Loucy (cell line): ENCODE measurements at regions not wholly inside any gene's neighbourhood (a gene's known extent, or its start where the extent isn't known, plus 50 kb on each side); places are given as distances from the start of the nearest gene placed in this dataset.

Experiments used
- H2AFZ ChIP-seq: fragments of 200-600 bp; sonication (generic); 2 replicates; pipeline ENCODE4 v1.6.0; 2016; ENCODE audit warnings: antibody characterized with exemption, mild to moderate bottlenecking, low read length, moderate library complexity
- H3F3A ChIP-seq: fragments of 200-600 bp; 2 replicates; pipeline ENCODE4 v1.6.0; 2016; ENCODE audit warnings: antibody characterized with exemption, low read depth, mild to moderate bottlenecking
- H3K27me3 ChIP-seq: fragments of 200-600 bp; sonication (generic); 2 replicates; pipeline ENCODE4 v1.6.1; 2014; ENCODE audit warnings: low read length, mild to moderate bottlenecking; ENCODE audit not compliant: insufficient read depth, poor library complexity, severe bottlenecking
- H3K36me3 ChIP-seq: fragments of 200-600 bp; sonication (generic); 2 replicates; pipeline ENCODE4 v1.6.1; 2016; ENCODE audit warnings: low read length; ENCODE audit not compliant: insufficient read depth
- H3K4me1 ChIP-seq: fragments of 200-600 bp; sonication (generic); 2 replicates; pipeline ENCODE4 v1.5.1; 2014; ENCODE audit warnings: low read length, mild to moderate bottlenecking; ENCODE audit not compliant: insufficient read depth, poor library complexity, severe bottlenecking
- H3K4me2 ChIP-seq: fragments of 200-600 bp; sonication (generic); 2 replicates; pipeline ENCODE4 v1.6.0; 2014; ENCODE audit warnings: antibody characterized with exemption, low read length, low read depth, mild to moderate bottlenecking; ENCODE audit not compliant: poor library complexity, severe bottlenecking
- H3K4me3 ChIP-seq: fragments of 200-600 bp; sonication (generic); 2 replicates; pipeline ENCODE4 v1.5.1; 2014; ENCODE audit warnings: low read length, mild to moderate bottlenecking, mixed read lengths; ENCODE audit not compliant: poor library complexity, severe bottlenecking
- H3K79me2 ChIP-seq: fragments of 200-600 bp; sonication (generic); 2 replicates; pipeline ENCODE4 v1.6.1; 2014; ENCODE audit warnings: low read length; ENCODE audit not compliant: insufficient read depth
- H3K9ac ChIP-seq: fragments of 200-600 bp; sonication (generic); 2 replicates; pipeline ENCODE4 v1.6.0; 2014; ENCODE audit warnings: mild to moderate bottlenecking, low read depth, low read length, moderate library complexity; ENCODE audit not compliant: poor library complexity, severe bottlenecking
- H3K9me2 ChIP-seq: fragments of 200-600 bp; sonication (generic); replicated peaks from 2 replicates; pipeline ENCODE4 v1.6.1; 2016; ENCODE audit warnings: low read depth, low read length, mixed read lengths
- H3K9me3 ChIP-seq: fragments of 200-600 bp; sonication (generic); 2 replicates; pipeline ENCODE4 v1.6.1; 2014; ENCODE audit warnings: mild to moderate bottlenecking, antibody characterized with exemption, low read length, low read depth; ENCODE audit not compliant: insufficient read depth
- H4K20me1 ChIP-seq: fragments of 200-600 bp; sonication (generic); 2 replicates; pipeline ENCODE4 v1.6.0; 2014; ENCODE audit warnings: antibody characterized with exemption, low read length, mild to moderate bottlenecking; ENCODE audit not compliant: insufficient read depth, poor library complexity, severe bottlenecking
- EZH2phosphoT487 ChIP-seq: fragments of 200-600 bp; IDR thresholded peaks from 2 replicates; pipeline ENCODE4 v1.6.1; 2018; ENCODE audit warnings: antibody characterized with exemption, mild to moderate bottlenecking, moderate library complexity, borderline replicate concordance
- TF ChIP-seq, protein P1 (sequence below): fragments of 200-600 bp; sonication (generic); conservative IDR thresholded peaks from 2 replicates; pipeline ENCODE4 v1.5.1; 2014; ENCODE audit warnings: mild to moderate bottlenecking, antibody characterized with exemption, low read length

DNA sequence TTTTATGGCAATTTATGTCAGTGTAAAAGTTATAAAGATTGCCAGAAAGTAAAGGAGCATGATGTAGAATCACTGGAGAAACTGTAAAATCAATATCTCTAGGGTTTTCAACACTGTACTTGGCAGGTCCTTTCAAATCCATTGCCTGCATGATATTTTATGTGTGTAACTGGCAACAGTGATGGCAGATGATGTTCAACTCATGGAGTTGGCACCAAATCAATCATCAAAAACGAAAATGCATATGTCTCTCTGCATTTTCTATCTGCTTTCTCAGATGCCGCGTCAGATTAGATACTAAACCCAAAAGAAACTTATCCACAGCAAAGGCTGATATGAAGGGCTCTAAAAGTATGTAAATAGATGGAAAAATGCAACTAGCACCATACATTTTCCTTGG lies 1395.5 kb upstream of the PIK3C3 start:
- Histone ChIP-seq H3K9me2 (no peaks in the 10 kb centered on the region), H3K4me3 (no peak overlapping the region), H3K79me2 (no peaks in the 10 kb centered on the region), H3K9me3 (no peaks in the 10 kb centered on the region; the same call in 1 of the 2 replicates), H4K20me1 (no peaks in the 10 kb centered on the region), H3K36me3 (no peaks in the 10 kb centered on the region), H3K9ac (no peak overlapping the region), H3K27me3 (no peaks in the 10 kb centered on the region), H3F3A (no peaks in the 10 kb centered on the region), H2AFZ (no peak overlapping the region), H3K4me1 (no peaks in the 10 kb centered on the region), H3K4me2 (no peak overlapping the region)
- TF ChIP-seq, protein P1, sequence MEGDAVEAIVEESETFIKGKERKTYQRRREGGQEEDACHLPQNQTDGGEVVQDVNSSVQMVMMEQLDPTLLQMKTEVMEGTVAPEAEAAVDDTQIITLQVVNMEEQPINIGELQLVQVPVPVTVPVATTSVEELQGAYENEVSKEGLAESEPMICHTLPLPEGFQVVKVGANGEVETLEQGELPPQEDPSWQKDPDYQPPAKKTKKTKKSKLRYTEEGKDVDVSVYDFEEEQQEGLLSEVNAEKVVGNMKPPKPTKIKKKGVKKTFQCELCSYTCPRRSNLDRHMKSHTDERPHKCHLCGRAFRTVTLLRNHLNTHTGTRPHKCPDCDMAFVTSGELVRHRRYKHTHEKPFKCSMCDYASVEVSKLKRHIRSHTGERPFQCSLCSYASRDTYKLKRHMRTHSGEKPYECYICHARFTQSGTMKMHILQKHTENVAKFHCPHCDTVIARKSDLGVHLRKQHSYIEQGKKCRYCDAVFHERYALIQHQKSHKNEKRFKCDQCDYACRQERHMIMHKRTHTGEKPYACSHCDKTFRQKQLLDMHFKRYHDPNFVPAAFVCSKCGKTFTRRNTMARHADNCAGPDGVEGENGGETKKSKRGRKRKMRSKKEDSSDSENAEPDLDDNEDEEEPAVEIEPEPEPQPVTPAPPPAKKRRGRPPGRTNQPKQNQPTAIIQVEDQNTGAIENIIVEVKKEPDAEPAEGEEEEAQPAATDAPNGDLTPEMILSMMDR: no peak
- no peak for TF ChIP-seq EZH2phosphoT487

DNA sequence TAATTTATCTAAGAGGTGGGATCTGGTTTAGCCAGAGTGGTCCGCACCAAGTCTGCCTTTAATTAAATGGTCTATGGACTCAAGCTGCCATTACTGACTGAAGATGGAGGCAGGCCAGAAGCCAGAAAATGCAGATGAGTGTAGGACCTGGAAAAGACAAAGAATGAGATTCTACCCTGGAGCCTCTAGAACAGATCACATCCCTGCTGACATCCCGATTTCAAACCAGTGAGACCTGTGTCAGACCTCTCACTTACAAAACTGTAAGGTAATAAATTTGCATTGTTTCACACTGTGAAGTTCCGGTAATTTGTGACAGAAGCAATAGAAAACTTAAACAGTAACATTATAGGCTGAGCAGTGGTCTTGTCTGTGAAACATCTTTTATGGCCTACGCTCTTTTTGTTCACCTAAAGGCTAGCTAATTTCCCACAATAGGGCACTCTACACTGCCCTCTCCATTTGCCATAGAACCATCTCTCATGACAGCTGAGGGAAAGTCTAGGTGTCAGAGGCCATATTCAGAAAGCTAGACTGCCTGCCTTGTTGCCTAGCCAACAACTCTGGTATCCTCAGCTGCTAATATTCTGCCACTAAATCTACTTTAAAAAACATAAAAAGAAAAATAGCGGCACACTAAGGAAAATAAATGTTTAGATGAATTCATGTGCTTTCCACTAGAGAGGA lies 1396.2 kb upstream of the PIK3C3 start:
- Histone ChIP-seq H3K4me2 (no peak overlapping the region), H3K9me2 (no peaks in the 10 kb centered on the region), H3K9me3 (no peaks in the 10 kb centered on the region; the same call in 1 of the 2 replicates), H3K79me2 (no peaks in the 10 kb centered on the region), H3K36me3 (no peaks in the 10 kb centered on the region), H4K20me1 (no peaks in the 10 kb centered on the region), H3K27me3 (no peaks in the 10 kb centered on the region), H3F3A (no peaks in the 10 kb centered on the region), H2AFZ (no peak overlapping the region), H3K9ac (no peak overlapping the region), H3K4me1 (no peaks in the 10 kb centered on the region), H3K4me3 (no peak overlapping the region)
- TF ChIP-seq, protein P1: no peak
- TF ChIP-seq EZH2phosphoT487: no peak

DNA sequence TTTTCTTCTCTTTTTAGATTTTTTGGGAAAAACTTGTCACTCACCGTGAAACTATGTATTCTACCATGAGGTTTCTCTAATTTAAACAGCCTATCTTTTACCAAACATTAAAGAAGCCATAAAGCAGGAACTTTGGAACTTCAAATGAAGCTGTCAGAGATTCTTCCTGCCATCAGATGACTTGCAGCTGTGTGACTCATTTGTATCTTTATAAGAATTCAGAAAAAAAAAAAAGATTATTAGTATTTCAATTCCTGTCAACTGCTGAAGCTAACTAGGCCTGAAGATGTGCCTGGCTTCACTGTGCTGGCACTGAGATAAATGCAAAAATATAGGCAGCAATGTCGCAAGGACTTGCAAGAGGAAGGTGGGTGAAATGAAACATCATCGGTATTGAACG lies 1399.1 kb upstream of the PIK3C3 start:
- Histone ChIP-seq H3K4me3 (no peak overlapping the region), H3K9ac (no peak overlapping the region), H3K36me3 (no peaks in the 10 kb centered on the region), H3K27me3 (no peaks in the 10 kb centered on the region), H3K4me2 (no peak overlapping the region), H2AFZ (no peak overlapping the region), H4K20me1 (no peaks in the 10 kb centered on the region), H3K79me2 (no peaks in the 10 kb centered on the region), H3K9me3 (no peaks in the 10 kb centered on the region; the same call in 1 of the 2 replicates), H3F3A (no peaks in the 10 kb centered on the region), H3K4me1 (no peaks in the 10 kb centered on the region), H3K9me2 (no peaks in the 10 kb centered on the region)
- TF ChIP-seq EZH2phosphoT487: no peak
- TF ChIP-seq, protein P1: no peak
